Spleen (tissue), 7 donors: ENCODE measurements at regions not wholly inside any gene's neighbourhood (a gene's known extent, or its start where the extent isn't known, plus 50 kb on each side); places are given as distances from the start of the nearest gene placed in this dataset.

ENCODE experiments used
- CTCF ChIP-seq, 11 experiments: fragments of 200-600 bp in 7 of 11; fragments of 450-650 bp in 4 of 11; sonication (generic) in 4 of 11; IDR thresholded peaks in 8 of 11; conservative IDR thresholded peaks in 3 of 11; 1 replicate in 7 of 11; 2 replicates in 4 of 11; pipeline versions ENCODE4 v1.4.0 to v1.8.0; 2016 to 2021; ENCODE audit warnings: antibody characterized with exemption in 11 of 11, inconsistent platforms in 4 of 11, mild to moderate bottlenecking in 1 of 11
- POLR2AphosphoS5 ChIP-seq, 3 donors: sonication (generic); formaldehyde crosslinking; IDR thresholded peaks; one replicate each; pipeline ENCODE4 v1.5.1; 2017; ENCODE audit warnings: antibody characterized with exemption in 3 of 3
- donor health status: DM: no; HTN: no; CAD: no; lungs with moderate emphysema.
- donor health status: DM: no; HTN: no; CAD: no.
- donor health status: DM: no; HTN: no; CAD: no.

DNA sequence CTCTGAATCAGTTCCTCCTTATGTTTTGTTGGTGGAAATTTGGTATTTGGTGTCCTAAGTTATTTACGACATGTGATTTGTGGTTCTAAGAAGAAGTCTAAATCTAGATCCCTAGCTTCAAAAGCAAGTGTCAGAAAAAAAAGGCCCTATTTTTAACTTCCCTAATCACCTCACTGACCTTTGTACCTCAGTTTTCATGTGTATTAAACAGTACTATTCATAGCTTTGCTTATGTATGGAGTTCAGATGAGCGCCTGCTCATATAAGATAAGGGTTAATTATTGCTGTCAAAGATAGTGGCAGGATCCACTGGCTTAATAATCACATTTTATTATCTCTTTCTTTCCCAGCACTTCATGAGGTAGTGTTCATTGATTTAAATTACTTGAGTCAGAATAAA, 318.2 kb downstream of the PARP8 start:
- TF ChIP-seq POLR2AphosphoS5 (IDR thresholded peaks at IDR 0.05) (no peak), CTCF (IDR thresholded peaks at IDR 0.05 in 8 of 11, conservative IDR thresholded peaks at IDR 0.05 in 3 of 11) (no peak)
